ENCODE measurements at regions not wholly inside any gene's neighbourhood (a gene's known extent, or its start where the extent isn't known, plus 50 kb on each side); places are given as distances from the start of the nearest gene placed in this dataset.

DNA sequence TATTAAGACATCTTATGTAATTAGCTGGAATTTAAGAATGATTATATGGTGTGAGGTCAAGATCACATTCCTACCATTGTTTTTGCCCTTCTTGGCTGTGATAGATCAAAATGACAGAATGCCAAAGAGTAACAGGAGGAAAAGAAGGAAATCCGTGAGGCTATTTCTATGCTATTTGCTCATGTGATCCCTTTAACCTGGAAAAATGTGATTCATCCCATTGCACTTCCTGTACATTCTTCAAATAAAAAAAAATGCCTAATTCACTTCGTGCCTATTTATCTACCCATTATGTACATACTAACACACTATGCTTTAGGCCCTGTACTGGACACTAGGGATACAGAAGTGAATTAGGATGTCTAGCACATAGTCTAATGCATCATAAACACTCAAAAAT lies 154.1 kb upstream of the PAPPA start:
- no peak for TF ChIP-seq CTCF (IDR thresholded peaks at IDR 0.05)
- no peak for TF ChIP-seq POLR2AphosphoS5 (IDR thresholded peaks at IDR 0.05)

All from prostate gland (tissue), 2 donors.